ENCODE measurements at regions not wholly inside any gene's neighbourhood (a gene's known extent, or its start where the extent isn't known, plus 50 kb on each side); places are given as distances from the start of the nearest gene placed in this dataset.

DNA sequence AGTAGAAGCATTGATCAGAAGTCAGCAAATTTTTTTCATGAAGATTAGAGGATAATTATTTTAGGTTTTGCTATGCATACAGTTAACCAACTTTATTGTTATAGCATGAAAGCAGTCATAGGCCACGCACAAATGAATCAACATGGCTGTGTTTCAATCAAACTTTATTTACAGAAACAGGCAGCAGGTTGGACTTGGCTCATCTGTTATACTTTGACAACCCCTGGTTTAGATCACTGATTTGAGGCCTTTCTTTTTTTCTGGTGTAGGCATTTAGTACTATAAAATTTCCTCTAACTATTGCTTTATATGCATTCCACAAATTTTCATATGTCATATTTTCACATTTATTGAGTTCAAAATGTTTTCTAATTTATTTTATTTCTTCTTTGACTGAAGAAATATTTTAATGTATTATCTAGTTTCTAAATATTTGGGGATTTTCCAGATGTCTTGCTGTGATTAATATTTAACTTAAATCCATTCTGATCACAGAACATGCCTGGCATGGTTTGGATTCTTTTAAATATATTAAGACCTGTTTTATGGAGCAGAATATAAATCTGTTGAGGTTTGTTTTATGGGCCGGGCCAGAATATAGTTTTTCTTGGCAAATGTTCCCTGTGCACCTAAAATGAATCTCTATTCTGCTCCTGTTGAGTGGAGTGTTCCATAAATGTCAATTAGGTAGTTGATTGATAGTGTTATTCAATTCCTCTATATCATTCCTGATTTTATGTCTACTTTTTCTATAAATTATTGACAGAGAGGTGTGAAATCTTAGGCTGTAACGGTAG is 116.3 kb upstream of the KLHL29 start:
- TF ChIP-seq RAD21 (conservative IDR thresholded peaks at IDR 0.05 in 1 of 2, IDR thresholded peaks at IDR 0.05 in 1 of 2) (no peak), FOXS1 (CRISPR knock-in tag; IDR thresholded peaks at IDR 0.05) (no peak), HDAC2 (IDR thresholded peaks at IDR 0.05) (no peak), CTCF (IDR thresholded peaks at IDR 0.05) (no peak), KDM5A (IDR thresholded peaks at IDR 0.05) (no peak), POLR2A (IDR thresholded peaks at IDR 0.05; ENCODE audit: low read length) (no peak)
